HG03045 (cell line): ENCODE measurements at regions not wholly inside any gene's neighbourhood (a gene's known extent, or its start where the extent isn't known, plus 50 kb on each side); places are given as distances from the start of the nearest gene placed in this dataset.
"Not testable (repeated sequence)": the region's sequence is repeated elsewhere in the genome, so short reads cannot be mapped to it uniquely, and the experiment has no call there.

Source experiments
- ATAC-seq: cut with Tn5 transposase; IDR thresholded peaks from one replicate; pipeline ENCODE4 v1.9.1; 2021; ENCODE audit warnings: mild to moderate bottlenecking, moderate library complexity; ENCODE audit not compliant: unreplicated experiment

DNA sequence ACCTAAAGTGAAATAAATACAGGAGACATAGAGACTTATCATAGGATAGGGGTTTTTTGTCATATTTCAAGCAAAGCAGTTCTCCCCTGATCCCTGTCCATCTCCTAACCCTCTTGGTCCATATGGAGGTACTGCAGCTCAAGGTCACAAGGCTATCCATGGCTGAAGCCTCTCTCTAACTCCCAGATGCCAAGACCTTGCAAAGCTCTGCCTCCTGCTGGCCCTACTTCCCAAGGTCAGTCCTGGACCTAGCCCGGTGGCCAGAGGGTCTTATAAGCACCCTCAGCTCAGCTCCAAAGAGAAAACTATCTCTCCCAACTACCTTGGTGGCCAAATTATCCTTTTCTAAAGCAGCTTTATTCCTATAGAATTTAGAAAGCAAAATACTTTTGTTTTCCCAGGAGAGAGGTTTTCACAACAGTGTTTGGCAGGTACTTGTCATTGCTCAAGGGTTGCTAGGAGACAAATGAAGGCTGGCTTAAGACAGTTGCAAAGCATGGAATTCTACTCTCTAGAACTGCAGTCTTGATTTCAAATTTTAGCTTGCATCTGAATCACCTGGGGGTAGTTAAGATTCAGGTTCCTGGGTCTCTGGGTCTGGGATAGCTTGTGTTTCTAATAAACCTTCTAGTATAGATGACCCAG lies 121.5 kb downstream of the XCL2 start:
- no peak for ATAC-seq

DNA sequence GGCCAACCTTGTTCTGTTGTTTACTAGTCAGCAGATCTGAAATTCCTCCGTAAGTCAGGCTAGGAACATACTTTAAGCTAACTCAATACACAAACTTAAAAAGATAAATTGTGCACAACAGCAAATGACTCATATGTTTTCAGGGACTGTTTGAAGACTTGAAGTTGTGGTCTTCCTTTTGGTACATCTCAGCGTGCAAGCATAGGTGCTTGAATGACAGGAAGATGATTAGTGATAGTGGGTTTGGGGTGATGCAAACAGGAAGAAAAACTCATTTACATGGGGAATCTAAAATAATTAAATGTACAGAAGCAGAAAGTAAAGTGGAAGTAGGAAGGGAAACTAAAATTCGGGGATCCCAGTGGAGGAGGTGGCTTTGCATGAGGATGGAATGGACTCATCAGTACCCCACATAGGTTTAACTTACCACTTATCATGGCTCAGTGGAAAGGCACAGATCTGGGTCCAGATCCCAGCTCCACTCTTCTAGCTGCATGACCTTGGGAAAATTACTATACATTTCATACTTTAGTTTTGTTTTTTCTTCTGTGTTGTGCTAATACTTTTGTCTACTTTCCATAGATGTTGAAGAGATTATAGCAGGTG lies 122.3 kb downstream of the XCL2 start:
- no peak for ATAC-seq

DNA sequence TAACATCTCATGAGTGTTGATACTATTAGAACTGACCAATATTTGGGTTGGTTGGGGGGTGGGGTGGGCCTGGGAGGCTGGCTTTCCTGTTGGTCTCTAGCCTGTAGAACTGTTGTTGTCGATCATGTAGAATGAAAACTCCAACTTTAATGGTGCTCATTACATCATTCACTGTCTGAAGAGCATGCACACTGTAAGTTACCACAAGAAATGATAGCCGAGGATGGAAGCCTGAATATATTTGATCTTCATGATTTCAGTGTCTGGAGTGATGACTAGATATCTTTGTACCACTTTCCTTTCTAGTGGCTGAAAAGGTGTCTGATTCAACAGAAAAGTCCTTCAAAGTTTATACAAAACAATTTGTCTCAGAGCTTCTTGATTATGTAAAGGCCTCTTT lies 123.6 kb downstream of the XCL2 start:
- ATAC-seq = no peak

DNA sequence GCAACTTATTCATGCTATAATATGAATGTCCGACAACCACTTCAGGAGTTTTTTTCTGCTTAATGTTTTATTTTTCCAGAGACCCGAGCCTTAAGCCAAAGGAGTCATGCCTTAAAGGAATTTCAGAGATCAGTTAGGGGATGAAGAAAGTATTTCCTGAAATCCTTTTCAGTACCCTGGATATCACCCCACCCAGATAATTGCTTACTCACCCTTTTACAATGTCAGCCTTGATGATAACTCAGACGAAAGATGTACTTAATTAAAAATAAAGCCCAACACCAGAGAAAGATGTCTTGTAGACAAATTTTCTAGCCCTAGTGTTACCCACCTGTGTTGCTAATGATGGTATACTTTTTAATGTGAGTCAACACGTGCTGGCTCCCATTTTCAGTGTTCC lies 124.1 kb downstream of the XCL2 start:
- ATAC-seq = no peak

DNA sequence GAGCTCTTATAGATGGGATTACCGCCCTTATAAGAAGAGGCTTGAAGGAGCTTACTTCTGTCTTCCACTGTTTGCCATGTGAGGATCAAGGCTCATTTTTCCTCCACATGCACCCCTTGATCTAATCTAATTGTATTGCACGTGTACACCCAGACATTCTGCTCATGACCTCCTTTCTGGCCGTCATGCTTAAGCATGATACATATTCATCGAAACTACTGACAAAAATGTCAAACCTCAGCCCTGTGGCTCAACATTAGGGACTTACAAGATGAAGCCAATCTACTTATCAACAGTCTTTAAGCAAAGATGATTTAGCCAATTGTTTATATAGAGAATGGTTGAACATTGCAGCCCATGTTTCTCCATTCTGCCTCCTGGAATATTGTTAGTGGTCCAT lies 127.6 kb downstream of the XCL2 start:
- ATAC-seq = no peak

DNA sequence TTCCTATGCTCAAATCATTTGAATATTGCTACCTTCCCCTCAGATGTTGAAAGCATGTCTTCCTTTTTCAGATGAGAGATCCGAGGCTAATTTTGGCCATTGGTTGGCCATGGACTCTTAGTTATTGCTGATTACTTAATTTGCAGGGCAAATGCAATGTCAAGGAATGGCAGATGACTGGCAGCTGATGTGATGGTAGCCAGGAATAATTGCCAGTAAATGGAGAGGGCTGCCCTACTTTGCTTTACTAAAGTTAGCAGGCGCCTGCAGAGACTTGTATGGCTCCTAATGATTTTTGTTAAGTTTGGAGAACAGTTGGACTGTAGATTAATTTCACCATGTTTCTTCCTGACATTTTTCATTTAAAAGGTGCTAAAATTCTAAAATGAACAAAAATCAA lies 128.9 kb downstream of the XCL2 start:
- ATAC-seq = no peak

DNA sequence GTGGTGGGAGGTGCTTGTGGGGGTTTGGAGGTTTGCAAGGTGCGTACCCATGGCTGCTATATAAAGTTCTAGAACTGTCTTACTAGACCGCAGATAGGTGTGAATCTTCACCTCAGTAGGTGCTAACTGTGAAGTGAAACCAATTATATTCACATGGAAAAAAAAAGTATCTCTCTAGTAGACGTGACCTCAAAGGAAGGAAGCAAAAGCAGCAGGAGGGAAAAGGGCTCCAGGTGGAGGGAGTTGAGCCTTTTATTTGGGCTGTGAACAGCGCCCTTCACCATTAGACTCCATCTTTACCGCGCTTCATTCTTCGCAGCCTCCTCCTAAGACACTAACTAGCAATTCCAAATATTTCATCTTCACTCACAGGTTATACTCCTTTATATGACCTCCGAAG lies 129.8 kb downstream of the TBX19 start:
- ATAC-seq = no peak

DNA sequence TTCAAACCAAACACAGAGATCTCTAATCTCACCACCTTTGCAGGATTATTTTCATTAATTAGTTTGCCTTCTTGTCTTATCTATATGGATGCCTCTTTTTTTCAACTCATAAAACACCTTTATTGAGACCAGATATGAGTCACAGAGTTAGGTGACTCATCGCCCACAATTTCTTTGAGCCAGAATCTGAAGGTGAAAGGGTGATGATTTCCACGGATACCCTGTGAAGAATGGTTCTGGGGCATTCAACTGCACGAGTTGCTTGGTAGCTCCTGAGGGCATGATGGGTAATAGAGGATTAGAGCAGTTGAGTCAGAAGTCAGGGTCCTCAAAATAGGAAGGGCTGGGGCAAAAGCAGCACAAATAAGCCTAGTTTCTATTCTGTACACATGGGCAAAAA lies 128.2 kb downstream of the TBX19 start:
- ATAC-seq = no peak

DNA sequence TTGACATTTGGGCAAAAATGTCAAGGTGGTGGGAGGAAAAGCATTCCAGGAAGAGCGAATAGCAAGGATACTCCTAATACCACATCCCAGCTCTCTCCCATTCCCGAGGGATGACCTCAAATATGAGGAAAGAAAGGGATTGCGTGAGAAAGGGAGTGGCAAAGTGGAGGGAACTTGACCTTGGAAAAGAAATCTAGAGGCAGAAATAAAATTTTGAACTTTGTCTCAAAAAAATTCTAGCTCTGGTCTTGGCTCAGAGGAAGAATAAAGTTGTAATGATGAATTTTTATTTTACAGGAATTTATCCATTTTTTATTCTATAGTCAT lies 127.8 kb downstream of the TBX19 start:
- no peak for ATAC-seq

DNA sequence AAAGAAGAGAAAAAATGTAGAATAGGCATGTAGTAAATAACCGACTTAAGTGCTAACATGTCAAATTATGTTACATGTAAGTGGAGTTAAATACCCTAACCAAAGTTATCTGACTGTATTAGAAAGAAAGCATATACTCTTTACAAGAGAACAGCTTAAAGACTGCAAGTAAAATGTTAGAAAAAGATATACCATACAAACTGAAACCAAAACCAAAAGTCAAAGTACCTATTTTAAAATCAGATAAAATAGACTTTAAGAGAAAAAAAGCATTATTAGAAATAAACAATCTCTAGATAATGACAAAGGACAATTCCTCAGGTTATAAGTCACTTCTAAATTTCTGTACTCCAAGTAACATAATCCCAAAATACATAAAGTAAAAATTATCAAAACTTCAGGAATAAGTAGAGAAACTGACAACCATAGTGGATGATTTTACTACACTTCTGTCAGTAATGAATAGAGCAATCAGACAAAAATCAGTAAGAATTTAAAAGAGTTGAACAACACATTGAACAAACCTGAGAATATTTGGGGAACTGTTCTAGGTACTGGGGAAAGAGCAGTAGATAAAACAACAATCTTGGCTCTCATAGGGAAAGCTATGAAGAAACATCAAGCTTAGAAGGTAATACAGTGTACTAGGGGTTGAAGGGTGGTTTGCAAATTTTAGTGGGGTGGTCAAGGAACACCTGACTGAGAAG lies 127.3 kb downstream of the TBX19 start:
- no peak for ATAC-seq

DNA sequence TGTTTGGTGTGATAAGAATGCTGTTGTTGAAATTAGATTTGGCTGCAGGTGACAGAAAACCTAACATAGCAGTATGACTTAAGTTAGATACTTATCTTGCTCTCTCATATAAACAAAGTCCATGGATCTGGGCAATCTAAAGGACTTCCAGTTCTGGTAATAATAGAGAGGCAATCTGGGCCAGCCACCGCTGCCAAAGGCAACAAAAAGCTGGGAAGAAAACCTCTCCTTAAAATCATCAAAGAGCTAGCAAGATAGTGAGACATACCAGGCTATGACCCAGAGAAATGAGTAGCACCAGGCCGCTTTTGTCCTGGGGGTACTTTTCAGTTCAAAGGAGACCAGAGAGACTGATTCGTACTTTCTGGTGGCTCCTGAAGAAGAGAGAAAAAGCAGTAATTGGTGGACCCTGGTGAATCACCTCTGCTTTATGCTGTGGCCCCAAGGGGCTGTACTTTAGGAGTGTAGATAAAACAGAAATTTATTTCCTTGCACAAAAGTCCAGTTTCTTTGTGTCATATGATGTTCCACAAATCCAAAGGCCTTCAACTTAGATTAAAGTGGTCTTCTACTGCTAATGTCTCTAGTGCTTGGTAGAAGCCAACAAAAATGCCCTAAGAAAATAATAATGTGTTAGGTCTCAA lies 125.4 kb downstream of the TBX19 start:
- ATAC-seq = no peak

DNA sequence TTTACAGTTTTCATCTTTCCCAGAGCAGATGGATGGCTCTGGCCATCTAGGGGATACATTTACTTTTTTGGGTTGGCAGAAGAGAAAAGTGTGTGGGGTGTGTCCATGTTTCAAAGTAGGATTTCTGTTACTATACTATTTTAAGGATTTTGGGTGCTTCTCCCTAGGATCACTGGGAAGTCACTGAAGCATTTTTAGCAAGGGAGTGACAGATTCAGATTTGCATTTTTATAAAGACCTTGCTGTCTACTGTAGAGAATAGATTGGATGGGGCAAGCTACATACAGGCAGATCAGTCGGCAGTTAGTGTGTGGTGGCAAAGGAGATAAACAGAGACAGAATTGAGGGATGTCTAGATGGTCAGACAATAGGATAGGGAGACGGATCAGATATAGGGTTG lies 122.5 kb downstream of the TBX19 start:
- no peak for ATAC-seq

DNA sequence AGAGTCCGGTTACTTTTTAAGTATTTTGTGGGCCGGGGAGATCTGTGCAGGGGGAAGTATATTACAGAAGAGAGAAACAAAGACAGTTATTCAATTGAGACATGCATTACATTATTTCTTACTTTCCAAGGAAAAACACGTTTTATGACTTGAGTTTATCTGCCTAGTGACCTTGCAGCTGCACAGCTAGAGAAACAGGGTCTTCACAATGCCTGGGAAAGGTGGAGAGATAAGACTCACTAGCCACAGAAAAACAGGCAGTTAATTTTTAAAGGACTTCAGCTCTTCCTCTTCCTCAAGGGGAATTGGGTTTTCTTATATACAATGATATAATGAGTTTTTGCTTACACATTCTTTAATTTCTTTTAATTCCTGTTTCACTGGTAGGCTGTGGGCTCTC lies 121.8 kb downstream of the TBX19 start:
- not testable (repeated sequence) for ATAC-seq

DNA sequence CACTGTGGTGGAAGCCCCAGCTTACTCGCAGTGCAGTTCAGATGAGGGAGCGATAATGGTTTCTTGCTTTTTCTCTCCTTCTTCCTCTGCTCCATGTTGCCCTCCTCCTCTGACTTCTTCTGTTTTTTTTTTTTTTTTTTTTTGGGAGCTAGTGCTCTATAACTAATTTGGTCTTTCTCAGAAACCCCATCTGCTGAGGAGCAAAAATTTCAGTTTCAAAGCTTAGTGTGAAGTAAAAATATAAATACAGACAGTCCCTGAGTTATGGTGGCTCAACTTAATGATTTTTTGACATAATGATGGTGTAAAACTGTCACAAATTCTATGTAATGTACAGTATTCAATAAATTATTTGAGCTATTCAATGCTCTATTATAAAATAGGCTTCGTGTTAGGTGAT lies 120.7 kb downstream of the TBX19 start:
- ATAC-seq = no peak

DNA sequence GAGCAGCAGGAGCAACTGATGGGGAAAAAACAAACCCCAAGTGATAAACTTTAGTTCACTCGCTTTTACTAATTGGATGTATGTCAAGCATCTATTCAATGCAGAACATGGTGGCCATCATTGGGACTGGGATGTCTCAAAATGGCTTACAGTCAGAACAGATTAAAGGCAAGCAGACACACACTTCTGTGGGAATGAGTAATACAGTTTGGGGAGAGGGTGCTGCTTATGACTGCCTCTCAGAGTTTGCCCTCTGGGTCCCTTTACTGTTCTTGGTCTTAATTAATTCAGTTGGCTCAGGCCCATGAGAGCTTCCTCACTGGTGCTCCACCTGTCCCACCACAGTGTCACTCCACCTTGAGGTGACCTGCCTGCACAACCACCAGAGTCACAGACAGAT lies 119.5 kb downstream of the TBX19 start:
- ATAC-seq = no peak

DNA sequence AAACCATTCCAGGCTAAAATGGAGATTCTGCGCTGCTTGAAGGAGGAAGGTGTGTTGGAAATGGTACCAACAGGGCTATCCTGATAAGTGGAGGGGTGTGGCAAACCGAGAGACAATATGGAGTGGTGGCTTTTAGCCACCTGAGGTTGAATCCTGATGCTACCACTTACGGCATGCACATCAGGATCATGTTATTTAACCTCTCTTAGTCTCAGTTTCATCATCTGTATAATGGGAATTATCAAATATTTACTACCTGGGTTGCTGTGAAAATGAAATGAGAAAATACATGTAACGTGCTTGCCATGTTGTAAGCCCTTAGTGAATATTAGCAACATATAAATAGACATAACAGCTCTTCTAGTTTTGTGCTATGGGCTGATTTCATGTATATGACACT lies 117.1 kb downstream of the TBX19 start:
- ATAC-seq = no peak

DNA sequence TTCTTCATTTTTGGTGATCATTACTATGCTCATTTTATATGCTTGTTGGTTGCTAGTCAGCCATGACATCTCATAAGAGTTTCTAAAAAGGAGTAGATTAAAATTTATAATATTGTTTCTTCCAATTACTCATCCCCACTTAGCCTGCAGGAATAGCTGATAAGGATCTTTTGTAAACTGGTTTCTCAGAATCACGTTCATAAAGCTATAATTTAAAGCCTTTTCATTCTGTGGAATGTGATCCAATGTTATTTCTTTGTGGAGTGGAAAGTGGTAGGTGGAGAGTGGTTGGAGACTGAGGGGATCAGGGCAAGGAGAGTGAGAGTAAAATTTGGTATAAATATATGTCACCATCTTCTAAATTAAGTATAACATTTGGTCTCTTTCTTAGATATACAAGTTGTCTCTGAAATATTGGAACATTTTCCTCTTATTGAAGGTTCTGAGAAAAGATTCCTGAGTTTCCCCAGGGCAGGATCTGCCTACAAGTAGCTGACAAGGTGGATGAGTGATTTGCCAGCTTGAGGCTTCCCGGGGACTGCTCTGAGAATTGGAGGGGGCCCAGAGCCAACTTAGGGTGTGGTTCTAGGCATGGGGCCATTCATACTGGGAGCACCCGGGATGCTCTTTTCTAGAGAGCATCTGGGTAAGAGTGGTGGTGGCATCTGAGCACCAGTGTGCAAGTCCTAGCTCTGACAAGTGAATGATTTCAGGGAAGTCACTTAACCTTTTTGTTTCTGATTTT lies 116.4 kb downstream of the TBX19 start:
- no peak for ATAC-seq

DNA sequence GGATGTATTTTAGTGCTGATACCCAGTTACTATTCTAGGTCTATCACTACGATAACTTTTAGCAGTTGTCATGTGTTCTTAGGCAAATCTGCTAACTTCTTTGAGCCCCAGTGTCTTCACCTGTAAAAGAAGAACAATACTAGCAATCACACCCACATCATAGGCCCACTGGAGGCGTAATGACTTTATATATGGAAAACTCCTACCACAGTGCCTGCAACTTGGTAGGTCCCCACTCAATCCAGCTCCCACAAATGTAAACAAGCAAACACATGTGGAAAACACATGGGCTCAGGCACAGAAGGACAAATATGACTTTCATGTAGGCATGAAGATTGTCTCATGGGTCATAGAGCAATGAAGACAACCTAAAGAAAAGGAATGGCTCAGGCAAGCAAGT lies 115.8 kb downstream of the TBX19 start:
- ATAC-seq = no peak

DNA sequence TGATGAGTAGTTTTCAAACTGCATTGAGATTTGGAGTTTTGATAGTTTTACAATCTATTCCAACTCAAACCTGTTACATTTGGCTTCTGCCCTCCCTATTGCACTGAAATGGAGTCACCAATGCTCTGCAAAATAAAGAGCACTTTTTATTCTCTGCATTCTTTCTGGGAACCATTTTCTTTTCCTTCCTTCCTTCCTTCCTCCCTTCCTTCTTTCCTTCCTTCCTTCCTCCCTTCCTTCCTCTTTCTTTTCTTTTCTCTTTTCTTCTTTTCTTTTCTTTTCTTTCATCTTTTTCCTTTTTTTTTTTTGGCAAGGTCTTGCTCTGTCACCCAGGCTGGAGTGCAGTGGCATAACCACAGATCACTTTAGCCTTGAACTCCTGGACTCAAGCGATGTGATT lies 114.2 kb downstream of the TBX19 start:
- ATAC-seq = no peak

DNA sequence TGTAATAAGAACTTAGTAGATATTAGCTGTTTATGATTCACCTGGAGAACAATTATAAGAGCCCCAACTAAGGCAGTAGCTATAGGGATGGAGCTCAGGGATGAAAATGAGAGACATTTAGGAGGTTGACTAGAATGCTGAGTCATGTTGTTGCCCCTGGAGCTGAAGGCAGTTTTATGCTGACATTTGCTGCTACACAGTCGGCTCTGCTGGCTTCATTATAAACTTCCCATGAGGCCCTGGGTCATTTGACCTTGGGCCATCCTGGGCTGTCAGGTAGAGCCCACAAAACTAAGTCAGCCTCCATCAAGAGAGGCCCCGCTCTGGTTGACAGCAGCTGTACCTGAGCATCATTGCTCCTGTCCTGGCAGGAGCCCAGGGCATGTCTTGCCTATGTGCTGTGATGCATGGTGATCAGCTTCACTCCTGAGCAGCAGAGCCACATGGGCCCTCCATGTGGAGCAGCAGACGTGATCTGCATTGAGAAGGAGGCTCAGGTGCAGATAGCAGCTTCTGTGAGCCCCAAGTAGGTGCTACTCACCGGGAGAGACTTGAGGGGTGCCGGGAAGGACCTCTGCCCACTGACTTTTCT lies 112.4 kb downstream of the TBX19 start:
- ATAC-seq = no peak
